Esophagus mucosa (tissue), 1 donor: ENCODE measurements at regions not wholly inside any gene's neighbourhood (a gene's known extent, or its start where the extent isn't known, plus 50 kb on each side); places are given as distances from the start of the nearest gene placed in this dataset.
"Not testable (repeated sequence)": the region's sequence is repeated elsewhere in the genome, so short reads cannot be mapped to it uniquely, and the experiment has no call there.

Experiments used
- ATAC-seq: fragments of 200-7000 bp; cut with Tn5 transposase; one replicate; pipeline ENCODE4 v1.9.1; 2020
- donor health status: DM: yes; HTN: yes; CAD: no.

GRCh38 chr2:128665113-128665512 is 346.4 kb upstream of the HS6ST1 start:
- no peak for ATAC-seq

DNA sequence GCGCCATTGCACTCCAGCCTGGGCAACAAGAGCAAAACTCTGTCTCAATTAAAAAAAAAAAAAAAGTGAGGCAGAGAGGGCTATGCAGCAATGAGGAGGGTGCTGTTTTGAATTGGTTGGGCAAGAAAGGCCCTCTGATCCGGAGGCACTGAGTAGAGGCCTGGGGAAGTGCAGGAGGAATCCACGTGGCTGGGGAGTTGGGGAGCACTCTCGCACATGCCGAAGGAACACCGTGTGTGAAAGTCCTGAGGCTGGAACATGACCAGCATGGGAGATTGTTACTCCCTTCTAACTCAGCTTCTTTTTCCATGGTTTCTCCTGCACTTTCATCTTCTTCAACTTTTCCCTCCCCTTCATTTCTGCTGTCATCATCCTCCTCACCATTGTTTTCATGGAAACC is 347.9 kb upstream of the HS6ST1 start:
- no peak for ATAC-seq

DNA sequence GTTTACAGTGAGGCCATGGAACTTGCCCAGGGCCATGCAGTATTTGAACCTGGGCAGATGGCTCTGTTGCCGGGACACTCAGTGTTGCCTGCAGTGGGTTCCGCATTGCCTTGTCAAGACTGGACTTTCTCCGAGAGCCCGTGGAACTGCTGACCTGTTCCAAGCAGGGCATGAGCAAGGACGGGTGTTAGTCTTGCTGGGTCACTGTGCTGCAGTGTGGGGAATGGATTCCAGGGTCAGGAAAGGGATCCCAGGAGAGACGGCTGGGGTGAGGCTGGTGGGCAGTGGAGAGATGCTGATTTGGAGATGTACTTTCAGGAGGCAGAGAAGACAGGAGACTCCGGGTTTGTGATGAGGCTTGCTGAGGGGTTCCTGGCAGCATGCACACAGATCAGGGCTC is 348.7 kb upstream of the HS6ST1 start:
- ATAC-seq, result no peak

DNA sequence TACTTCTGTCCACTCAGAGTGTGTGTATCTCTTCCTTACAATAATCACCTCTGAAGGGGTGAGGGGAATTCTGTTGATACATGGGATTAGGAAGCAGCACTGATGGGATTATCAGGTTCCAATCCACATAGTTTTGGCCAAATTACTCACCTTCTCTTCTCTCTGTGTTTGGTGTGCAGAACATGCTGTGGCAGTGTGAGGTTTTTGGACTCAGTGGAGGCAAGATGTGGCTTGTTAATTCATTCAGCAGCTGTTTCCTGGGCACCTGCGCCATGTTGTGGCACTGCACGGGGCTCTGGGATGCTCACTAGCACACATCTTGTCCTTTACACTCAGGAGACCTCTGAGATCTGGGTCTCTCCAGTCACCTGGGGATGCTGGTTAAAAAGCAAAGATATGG is 350.3 kb upstream of the HS6ST1 start:
- no peak for ATAC-seq

GRCh38 chr2:128670066-128670465 is 351.4 kb upstream of the HS6ST1 start:
- ATAC-seq, result no peak

DNA sequence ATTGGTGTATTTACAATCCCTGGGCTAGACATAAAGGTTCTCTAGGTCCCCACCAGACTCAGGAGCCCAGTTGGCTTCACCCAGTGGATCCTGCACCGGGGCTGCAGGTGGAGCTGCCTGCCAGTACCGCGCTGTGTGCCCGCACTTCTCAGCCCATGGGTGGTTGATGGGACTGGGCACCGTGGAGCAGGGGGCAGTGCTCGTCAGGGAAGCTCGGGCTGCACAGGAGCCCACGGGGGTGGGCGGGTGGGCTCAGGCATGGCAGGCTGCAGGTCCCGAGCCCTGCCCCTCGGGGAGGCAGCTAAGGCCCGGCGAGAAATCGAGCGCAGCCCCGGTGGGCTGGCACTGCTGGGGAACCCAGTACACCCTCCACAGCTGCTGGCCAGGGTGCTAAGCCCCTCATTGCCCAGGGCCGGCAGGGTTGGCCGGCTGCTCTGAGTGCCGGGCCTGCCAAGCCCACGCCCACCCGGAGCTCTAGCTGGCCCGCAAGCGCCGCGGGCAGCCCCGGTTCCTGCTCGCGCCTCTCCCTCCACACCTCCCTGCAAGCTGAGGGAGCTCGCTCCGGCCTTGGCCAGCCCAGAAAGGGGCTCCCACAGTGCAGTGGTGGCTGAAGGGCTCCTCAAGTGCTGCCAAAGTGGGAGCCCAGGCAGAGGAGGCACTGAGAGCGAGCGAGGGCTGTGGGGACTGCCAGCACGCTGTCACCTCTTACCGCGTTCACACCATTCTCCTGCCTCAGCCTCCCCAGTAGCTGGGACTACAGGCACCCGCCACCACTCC is 353.5 kb upstream of the HS6ST1 start:
- ATAC-seq, result not testable (repeated sequence)

GRCh38 chr2:128679680-128680079 is 361.0 kb upstream of the HS6ST1 start:
- not testable (repeated sequence) for ATAC-seq

GRCh38 chr2:128681507-128681906 is 362.8 kb upstream of the HS6ST1 start:
- no peak for ATAC-seq

GRCh38 chr2:128682266-128682665 is 363.6 kb upstream of the HS6ST1 start:
- no peak for ATAC-seq

DNA sequence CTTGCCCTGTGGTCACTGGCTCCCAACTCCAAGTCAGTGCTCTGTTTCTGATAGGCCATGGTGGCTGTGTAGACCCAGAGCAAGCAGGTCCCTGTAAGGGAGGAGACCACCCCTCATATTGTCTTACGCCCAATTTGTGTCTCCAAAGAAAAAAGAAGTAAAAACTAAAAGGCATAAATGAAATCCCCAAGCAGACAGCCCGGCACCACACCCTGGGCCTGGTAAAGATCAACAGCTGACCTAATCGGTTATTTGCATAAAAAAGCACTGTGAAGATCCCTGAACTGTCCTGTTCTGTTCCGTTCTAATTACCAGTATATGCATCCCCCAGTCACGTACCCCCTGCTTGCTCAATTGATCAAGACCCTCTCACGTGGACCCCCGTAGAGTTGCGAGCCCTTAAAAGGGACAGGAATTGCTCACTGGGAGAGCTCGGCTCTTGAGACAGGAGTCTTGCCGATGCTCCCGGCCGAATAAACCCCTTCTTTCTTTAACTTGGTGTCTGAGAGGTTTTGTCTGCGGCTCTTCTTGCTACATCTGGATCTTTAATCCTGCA is 364.1 kb upstream of the HS6ST1 start:
- ATAC-seq, result no peak

- no peak for ATAC-seq
These were observed 365.9 kb upstream of the HS6ST1 start for GRCh38 chr2:128684523-128684922.

- no peak for ATAC-seq
These were observed 367.3 kb upstream of the HS6ST1 start for GRCh38 chr2:128685841-128686496.

- peak; percentile 47 for ATAC-seq
These were observed 367.8 kb upstream of the HS6ST1 start for GRCh38 chr2:128686497-128686859.

- no peak for ATAC-seq
These were observed 368.4 kb upstream of the HS6ST1 start for GRCh38 chr2:128686881-128687555.

DNA sequence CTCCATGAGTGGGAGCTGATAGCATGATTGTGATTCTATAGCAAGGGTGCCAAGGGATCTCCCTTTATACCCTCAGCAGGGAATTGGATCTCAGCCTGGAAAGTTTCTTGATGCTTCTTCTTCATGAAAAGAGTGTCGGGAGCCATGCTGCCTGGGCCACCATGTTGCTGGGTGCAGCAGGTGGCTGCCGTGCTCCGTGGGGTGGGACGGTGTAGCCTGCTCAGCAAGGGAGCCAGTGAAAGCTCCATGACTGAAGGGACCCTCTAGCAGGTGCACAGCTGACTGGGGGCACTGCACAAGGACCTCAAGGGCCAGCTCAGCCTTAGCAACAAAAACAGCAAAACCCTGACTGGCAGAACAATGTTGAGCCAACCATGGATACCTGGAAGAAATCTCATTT is 368.9 kb upstream of the HS6ST1 start:
- no peak for ATAC-seq

DNA sequence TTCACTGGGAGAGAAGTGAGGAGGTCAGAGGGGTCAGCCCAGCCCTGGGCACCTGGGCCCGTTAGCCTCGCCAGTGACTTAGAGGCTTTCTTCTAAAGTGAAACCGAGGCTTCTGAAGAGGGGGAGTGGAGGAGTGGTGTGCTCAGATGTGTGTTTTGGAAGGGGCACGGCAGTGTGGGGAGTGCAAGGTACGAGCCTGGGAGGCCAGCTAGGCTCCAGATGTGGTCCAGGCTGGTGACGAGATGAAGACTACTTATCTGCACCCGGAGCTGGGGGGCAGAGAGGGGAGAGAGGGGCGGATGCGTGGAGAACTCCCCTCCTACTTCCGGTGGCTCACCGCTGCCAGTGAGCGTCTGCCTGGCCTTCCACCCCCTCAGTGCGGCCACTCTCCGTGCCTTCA is 371.3 kb upstream of the HS6ST1 start:
- no peak for ATAC-seq

DNA sequence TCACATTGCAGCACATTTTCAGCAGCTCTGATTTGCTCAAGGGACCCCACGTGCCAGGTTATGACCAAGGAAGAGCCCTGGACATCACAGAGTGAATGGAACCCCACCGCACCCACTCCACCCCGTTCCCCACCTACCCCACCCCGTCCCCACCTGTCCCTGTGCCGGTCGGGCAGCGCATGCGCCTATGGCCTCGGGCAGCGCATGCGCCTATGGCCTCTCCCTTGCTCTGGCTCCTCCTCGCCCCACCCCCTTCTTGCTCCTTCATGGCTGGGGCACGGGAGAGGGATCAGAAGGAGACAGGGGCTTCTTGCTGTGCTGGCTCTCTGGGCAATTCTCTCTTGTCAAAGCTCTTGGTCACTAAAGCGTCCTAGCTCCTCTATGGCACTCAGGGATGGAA is 371.8 kb upstream of the HS6ST1 start:
- ATAC-seq, result no peak

GRCh38 chr2:128690869-128691268 is 372.2 kb upstream of the HS6ST1 start:
- ATAC-seq, result no peak

DNA sequence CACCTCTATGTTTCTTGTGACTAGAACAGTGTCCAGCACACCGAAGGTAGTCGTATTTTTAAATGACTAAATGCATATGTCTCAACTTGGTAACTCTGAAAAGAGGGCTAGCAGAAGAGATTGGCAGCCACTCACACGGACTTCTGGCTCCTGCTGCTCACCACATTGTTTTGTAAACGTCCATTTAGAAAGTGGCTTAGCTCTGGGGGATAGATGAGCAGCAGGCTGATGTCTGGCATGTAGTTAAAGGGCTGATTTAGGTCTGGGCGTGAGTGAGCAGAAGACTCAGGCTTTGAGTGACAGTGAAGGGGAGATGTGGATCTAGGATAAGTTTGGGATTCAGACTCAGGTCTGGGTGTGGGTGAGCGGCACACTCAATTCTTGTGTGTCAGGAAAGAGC is 372.9 kb upstream of the HS6ST1 start:
- ATAC-seq, result no peak

GRCh38 chr2:128692895-128693742 is 374.5 kb upstream of the HS6ST1 start:
- no peak for ATAC-seq

GRCh38 chr2:128693743-128694029 is 375.0 kb upstream of the HS6ST1 start:
- ATAC-seq, result no peak

- ATAC-seq, result no peak
These were observed 377.1 kb upstream of the HS6ST1 start for GRCh38 chr2:128695646-128696220.

GRCh38 chr2:128696421-128696820 is 377.8 kb upstream of the HS6ST1 start:
- no peak for ATAC-seq
